RWPE1 (cell line): ENCODE measurements at regions not wholly inside any gene's neighbourhood (a gene's known extent, or its start where the extent isn't known, plus 50 kb on each side); places are given as distances from the start of the nearest gene placed in this dataset.

Experiments
- CTCF ChIA-PET: fragments of 350-600 bp; sonication (Branson Sonifier 250); formaldehyde crosslinking; extraction: SDS; loops from one replicate; lab custom pipeline; 2021; lab: Yijun Ruan, JAX
- POLR2A ChIA-PET: fragments of 400-600 bp; formaldehyde crosslinking; extraction: SDS; loops from one replicate; lab custom pipeline; 2020; ENCODE audit warnings: antibody characterized with exemption; ENCODE audit not compliant: low non-redundant PET; lab: Yijun Ruan, JAX
- DNase-seq: peaks from one replicate; pipeline ENCODE4 v3.0.0; 2012; ENCODE audit warnings: low spot score
- H3K27ac ChIP-seq: fragments of 450-650 bp; 2 replicates; pipeline ENCODE4 v1.5.1; 2017
- CTCF ChIP-seq: fragments of 450-650 bp; conservative IDR thresholded peaks from 2 replicates; pipeline ENCODE4 v1.5.1; 2017; ENCODE audit warnings: low read depth, mild to moderate bottlenecking

- ChIA-PET CTCF (no interaction called here), POLR2A (no interaction called here)
- H3K27ac ChIP-seq: no peak overlapping the region
- DNase-seq: no peak
- no peak for TF ChIP-seq CTCF
These were observed 294.6 kb downstream of the FLRT2 start for GRCh38 chr14:85824526-85824925.

- H3K27ac ChIP-seq: no peak overlapping the region
- no peak for DNase-seq
- no peak for TF ChIP-seq CTCF
- CTCF ChIA-PET: no interaction called here
- POLR2A ChIA-PET: no interaction called here
These were observed 292.3 kb downstream of the FLRT2 start for GRCh38 chr14:85822236-85822635.

GRCh38 chr14:85817430-85817829 is 287.5 kb downstream of the FLRT2 start:
- CTCF ChIA-PET: no interaction called here
- TF ChIP-seq CTCF: no peak
- no peak overlapping the region for H3K27ac ChIP-seq
- no peak for DNase-seq
- POLR2A ChIA-PET: no interaction called here

- POLR2A ChIA-PET: no interaction called here
- H3K27ac ChIP-seq: no peak overlapping the region
- DNase-seq: no peak
- CTCF ChIA-PET: no interaction called here
- TF ChIP-seq CTCF: no peak
These were observed 283.1 kb downstream of the FLRT2 start for GRCh38 chr14:85813040-85813439.

- CTCF ChIA-PET: no interaction called here
- DNase-seq: no peak
- no peak for TF ChIP-seq CTCF
- H3K27ac ChIP-seq: no peak overlapping the region
- POLR2A ChIA-PET: no interaction called here
These were observed 281.4 kb downstream of the FLRT2 start for GRCh38 chr14:85811340-85811739.

GRCh38 chr14:85799668-85800067 is 269.7 kb downstream of the FLRT2 start:
- ChIA-PET POLR2A (no interaction called here), CTCF (no interaction called here)
- DNase-seq: no peak
- H3K27ac ChIP-seq: no peak overlapping the region
- no peak for TF ChIP-seq CTCF

- CTCF ChIA-PET: no interaction called here
- TF ChIP-seq CTCF: no peak
These were observed 268.9 kb downstream of the FLRT2 start for GRCh38 chr14:85798856-85799255.

More at GRCh38 chr14:85798856-85799255, 268.9 kb downstream of the FLRT2 start:
- no peak for DNase-seq
- H3K27ac ChIP-seq: no peak overlapping the region
- POLR2A ChIA-PET: no interaction called here
